WTC11 (cell line): ENCODE measurements at regions not wholly inside any gene's neighbourhood (a gene's known extent, or its start where the extent isn't known, plus 50 kb on each side); places are given as distances from the start of the nearest gene placed in this dataset.

ENCODE experiments used
- ATAC-seq: fragments of 200-7000 bp; cut with Tn5 transposase; 2 replicates; pipeline ENCODE4 v1.10.0; 2021; ENCODE audit warnings: mild to moderate bottlenecking, moderate library complexity
- CTCF ChIA-PET: fragments of 300-600 bp; sonication (Branson Sonifier 250); formaldehyde crosslinking; loops from one replicate; lab custom pipeline; 2021; ENCODE audit warnings: antibody characterized with exemption; lab: Charles Lee
- POLR2A ChIA-PET: fragments of 350-600 bp; sonication (Branson Sonifier 250); formaldehyde crosslinking; loops from one replicate; lab custom pipeline; 2021; ENCODE audit warnings: antibody characterized with exemption; lab: Charles Lee
- DNase-seq: peaks from one replicate; pipeline ENCODE4 v3.0.0; 2021; ENCODE audit warnings: low spot score
- H3K27ac Mint-ChIP-seq: 2 replicates; pipeline ENCODE4 v1.8.0; 2021; ENCODE audit warnings: mixed read lengths
- H3K27me3 Mint-ChIP-seq: 2 replicates; pipeline ENCODE4 v1.8.0; 2021; ENCODE audit warnings: low read depth, mild to moderate bottlenecking, moderate library complexity, mixed read lengths
- H3K36me3 Mint-ChIP-seq: 2 replicates; pipeline ENCODE4 v1.8.0; 2021; ENCODE audit warnings: mixed read lengths
- H3K4me1 Mint-ChIP-seq: 2 replicates; pipeline ENCODE4 v1.8.0; 2022; ENCODE audit warnings: mixed read lengths
- H3K4me3 Mint-ChIP-seq: 2 replicates; pipeline ENCODE4 v1.8.0; 2021; ENCODE audit warnings: mild to moderate bottlenecking, moderate library complexity, mixed read lengths
- H3K9me3 Mint-ChIP-seq: 2 replicates; pipeline ENCODE4 v1.8.0; 2021; ENCODE audit warnings: mixed read lengths
- CREM ChIP-seq: sonication (generic); formaldehyde crosslinking; IDR thresholded peaks from 2 replicates; pipeline ENCODE4 v1.8.1; 2022; ENCODE audit warnings: mild to moderate bottlenecking, missing genetic modification reagents, moderate library complexity
- E2F5 ChIP-seq: sonication (generic); formaldehyde crosslinking; IDR thresholded peaks from 2 replicates; pipeline ENCODE4 v1.8.1; 2022; ENCODE audit warnings: mild to moderate bottlenecking, moderate library complexity, missing genetic modification reagents
- ERG ChIP-seq: fragments of 250-450 bp; sonication (Bioruptor Pico); IDR thresholded peaks from 2 replicates; pipeline ENCODE4 v1.8.0; 2021; ENCODE audit warnings: mild to moderate bottlenecking
- ETV6 ChIP-seq: sonication (generic); formaldehyde crosslinking; IDR thresholded peaks from 2 replicates; pipeline ENCODE4 v1.8.1; 2022; ENCODE audit warnings: mild to moderate bottlenecking, missing genetic modification reagents
- FOXK1 ChIP-seq: sonication (generic); formaldehyde crosslinking; IDR thresholded peaks from 2 replicates; pipeline ENCODE4 v1.8.0; 2022; ENCODE audit warnings: mild to moderate bottlenecking, moderate library complexity, missing genetic modification reagents
- FOXP1 ChIP-seq: sonication (generic); formaldehyde crosslinking; IDR thresholded peaks from 2 replicates; pipeline ENCODE4 v1.8.0; 2022; ENCODE audit warnings: missing genetic modification reagents, mild to moderate bottlenecking, moderate library complexity, borderline replicate concordance
- IRF2 ChIP-seq: sonication (generic); formaldehyde crosslinking; IDR thresholded peaks from 2 replicates; pipeline ENCODE4 v1.8.0; 2022; ENCODE audit warnings: low read depth, missing genetic modification reagents, borderline replicate concordance
- JAZF1 ChIP-seq: fragments of 250-450 bp; sonication (Bioruptor Pico); IDR thresholded peaks from 2 replicates; pipeline ENCODE4 v1.9.0; 2021; ENCODE audit warnings: moderate library complexity, mild to moderate bottlenecking, inconsistent platforms
- NFE2L1 ChIP-seq: sonication (generic); formaldehyde crosslinking; IDR thresholded peaks from 2 replicates; pipeline ENCODE4 v1.8.1; 2023; ENCODE audit warnings: missing genetic modification reagents
- OVOL2 ChIP-seq: fragments of 250-450 bp; sonication (Bioruptor Pico); IDR thresholded peaks from 2 replicates; pipeline ENCODE4 v1.9.0; 2021; ENCODE audit warnings: mild to moderate bottlenecking, borderline replicate concordance
- PRRX2 ChIP-seq: fragments of 250-450 bp; sonication (Bioruptor Pico); IDR thresholded peaks from 2 replicates; pipeline ENCODE4 v1.8.0; 2021; ENCODE audit warnings: mild to moderate bottlenecking
- STAT6 ChIP-seq: sonication (generic); formaldehyde crosslinking; conservative IDR thresholded peaks from 2 replicates; pipeline ENCODE4 v1.8.1; 2023; ENCODE audit warnings: mild to moderate bottlenecking, low read depth, missing genetic modification reagents, moderate library complexity
- USF2 ChIP-seq: sonication (generic); formaldehyde crosslinking; IDR thresholded peaks from 2 replicates; pipeline ENCODE4 v1.8.1; 2023; ENCODE audit warnings: mild to moderate bottlenecking, missing genetic modification reagents, moderate library complexity
- ZNF138 ChIP-seq: sonication (generic); formaldehyde crosslinking; conservative IDR thresholded peaks from 2 replicates; pipeline ENCODE4 v1.8.1; 2022; ENCODE audit warnings: mild to moderate bottlenecking, moderate library complexity, missing genetic modification reagents
- ZNF219 ChIP-seq: sonication (generic); formaldehyde crosslinking; IDR thresholded peaks from 2 replicates; pipeline ENCODE4 v1.8.0; 2023; ENCODE audit warnings: missing genetic modification reagents, mild to moderate bottlenecking, borderline replicate concordance
- ZNF263 ChIP-seq: sonication (generic); formaldehyde crosslinking; IDR thresholded peaks from 2 replicates; pipeline ENCODE4 v1.8.1; 2022; ENCODE audit warnings: low read depth, mild to moderate bottlenecking, moderate library complexity, missing genetic modification reagents
- ZNF396 ChIP-seq: fragments of 250-450 bp; sonication (Bioruptor Pico); IDR thresholded peaks from 2 replicates; pipeline ENCODE4 v1.8.0; 2021; ENCODE audit warnings: mild to moderate bottlenecking, moderate library complexity, borderline replicate concordance
- ZNF512 ChIP-seq: sonication (generic); formaldehyde crosslinking; IDR thresholded peaks from 2 replicates; pipeline ENCODE4 v1.8.1; 2022; ENCODE audit warnings: missing genetic modification reagents, borderline replicate concordance
- ZNF532 ChIP-seq: fragments of 250-450 bp; sonication (Bioruptor Pico); IDR thresholded peaks from 2 replicates; pipeline ENCODE4 v1.9.0; 2021; ENCODE audit warnings: mild to moderate bottlenecking, borderline replicate concordance
- ZNF671 ChIP-seq: fragments of 250-450 bp; sonication (Bioruptor Pico); IDR thresholded peaks from 2 replicates; pipeline ENCODE4 v1.8.0; 2021; ENCODE audit warnings: mild to moderate bottlenecking
- TF ChIP-seq, protein P1 (sequence below): sonication (generic); formaldehyde crosslinking; IDR thresholded peaks from 2 replicates; pipeline ENCODE4 v1.8.1; 2022; ENCODE audit warnings: low read depth, missing genetic modification reagents, borderline replicate concordance
- TF ChIP-seq, protein P2 (sequence below): fragments of 250-450 bp; sonication (Bioruptor Pico); IDR thresholded peaks from 2 replicates; pipeline ENCODE4 v1.9.0; 2021; ENCODE audit warnings: mild to moderate bottlenecking

- no peaks in the 10 kb centered on the region for H3K4me1 Mint-ChIP-seq
- POLR2A ChIA-PET: no interaction called here
- DNase-seq (no peak), ATAC-seq (no peak)
- CTCF ChIA-PET: no interaction called here
- no peaks in the 10 kb centered on the region for H3K36me3 Mint-ChIP-seq
- H3K4me3 Mint-ChIP-seq: no peak overlapping the region
- H3K9me3 Mint-ChIP-seq: peaks cover 23% of the 10 kb centered on the region; the same call in 1 of the 2 replicates
- TF ChIP-seq IRF2 (CRISPR knock-in tag) (no peak), ZNF512 (CRISPR knock-in tag) (no peak), ZNF219 (CRISPR knock-in tag) (no peak), OVOL2 (no peak), FOXP1 (CRISPR knock-in tag) (no peak), CREM (CRISPR knock-in tag) (no peak), ERG (CRISPR knock-in tag) (no peak), ZNF138 (CRISPR knock-in tag) (no peak), STAT6 (CRISPR knock-in tag) (no peak), USF2 (CRISPR knock-in tag) (no peak), FOXK1 (CRISPR knock-in tag) (no peak), JAZF1 (CRISPR knock-in tag) (no peak), ZNF396 (CRISPR knock-in tag) (no peak), ETV6 (CRISPR knock-in tag) (no peak), NFE2L1 (no peak)
- TF ChIP-seq, protein P1, sequence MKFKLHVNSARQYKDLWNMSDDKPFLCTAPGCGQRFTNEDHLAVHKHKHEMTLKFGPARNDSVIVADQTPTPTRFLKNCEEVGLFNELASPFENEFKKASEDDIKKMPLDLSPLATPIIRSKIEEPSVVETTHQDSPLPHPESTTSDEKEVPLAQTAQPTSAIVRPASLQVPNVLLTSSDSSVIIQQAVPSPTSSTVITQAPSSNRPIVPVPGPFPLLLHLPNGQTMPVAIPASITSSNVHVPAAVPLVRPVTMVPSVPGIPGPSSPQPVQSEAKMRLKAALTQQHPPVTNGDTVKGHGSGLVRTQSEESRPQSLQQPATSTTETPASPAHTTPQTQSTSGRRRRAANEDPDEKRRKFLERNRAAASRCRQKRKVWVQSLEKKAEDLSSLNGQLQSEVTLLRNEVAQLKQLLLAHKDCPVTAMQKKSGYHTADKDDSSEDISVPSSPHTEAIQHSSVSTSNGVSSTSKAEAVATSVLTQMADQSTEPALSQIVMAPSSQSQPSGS: no peak
- TF ChIP-seq, protein P2, sequence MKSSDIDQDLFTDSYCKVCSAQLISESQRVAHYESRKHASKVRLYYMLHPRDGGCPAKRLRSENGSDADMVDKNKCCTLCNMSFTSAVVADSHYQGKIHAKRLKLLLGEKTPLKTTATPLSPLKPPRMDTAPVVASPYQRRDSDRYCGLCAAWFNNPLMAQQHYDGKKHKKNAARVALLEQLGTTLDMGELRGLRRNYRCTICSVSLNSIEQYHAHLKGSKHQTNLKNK (CRISPR knock-in tag): no peak
- TF ChIP-seq, all 79 proteins: peak for 0
- H3K27ac Mint-ChIP-seq: no peak overlapping the region
- H3K27me3 Mint-ChIP-seq: no peaks in the 10 kb centered on the region
These were observed 111.8 kb upstream of the GDF10 start for GRCh38 chr10:47188156-47188555.

- peaks cover 23% of the 10 kb centered on the region; the same call in 1 of the 2 replicates for H3K9me3 Mint-ChIP-seq
- no peak for TF ChIP-seq ZNF532
- no peak for TF ChIP-seq E2F5 (CRISPR knock-in tag)
- TF ChIP-seq PRRX2 (CRISPR knock-in tag): no peak
- no peak for TF ChIP-seq ZNF263 (CRISPR knock-in tag)
- no peak for TF ChIP-seq ZNF671 (CRISPR knock-in tag)
- TF ChIP-seq, all 79 proteins: peak for 0
- ChIA-PET POLR2A (no interaction called here), CTCF (no interaction called here)
- H3K27ac Mint-ChIP-seq: no peak overlapping the region
- no peaks in the 10 kb centered on the region for H3K4me1 Mint-ChIP-seq
- H3K36me3 Mint-ChIP-seq: no peaks in the 10 kb centered on the region
- no peaks in the 10 kb centered on the region for H3K27me3 Mint-ChIP-seq
- H3K4me3 Mint-ChIP-seq: no peak overlapping the region
- DNase-seq (no peak), ATAC-seq (no peak)
These were observed 110.2 kb upstream of the GDF10 start for GRCh38 chr10:47189802-47190201.
